ENCODE measurements at regions not wholly inside any gene's neighbourhood (a gene's known extent, or its start where the extent isn't known, plus 50 kb on each side); places are given as distances from the start of the nearest gene placed in this dataset.

- no peak overlapping the region for H3K27ac ChIP-seq (ENCODE audit: low read depth in 1 of 2, low read length in 2 of 2)
- H3K27me3 ChIP-seq (ENCODE audit: control insufficient read depth in 4 of 4, insufficient read depth in 4 of 4, low read length in 3 of 4) = no peaks in the 10 kb centered on the region
- H3K9me3 ChIP-seq (ENCODE audit: control insufficient read depth in 4 of 4, low read length in 3 of 4) = no peaks in the 10 kb centered on the region
- H3K9ac ChIP-seq (ENCODE audit: low read depth in 1 of 2, low read length in 2 of 2) = no peak overlapping the region
- no peak overlapping the region for H3K4me3 ChIP-seq (ENCODE audit: low read depth in 1 of 3, low read length in 3 of 3)
- H3K4me1 ChIP-seq (ENCODE audit: control insufficient read depth in 4 of 4, insufficient read depth in 4 of 4, low read length in 3 of 4) = no peaks in the 10 kb centered on the region
- no peak for DNase-seq (ENCODE audit: low spot score)
- TF ChIP-seq FOXA2 (IDR thresholded peaks at IDR 0.05) = no peak
- no peak for TF ChIP-seq FOXA1 (IDR thresholded peaks at IDR 0.05)
- no peak for TF ChIP-seq YY1 (IDR thresholded peaks at IDR 0.05)
- TF ChIP-seq CTCF (IDR thresholded peaks at IDR 0.05; ENCODE audit: low read depth, low read length, missing input control) = no peak
- TF ChIP-seq, protein P1, sequence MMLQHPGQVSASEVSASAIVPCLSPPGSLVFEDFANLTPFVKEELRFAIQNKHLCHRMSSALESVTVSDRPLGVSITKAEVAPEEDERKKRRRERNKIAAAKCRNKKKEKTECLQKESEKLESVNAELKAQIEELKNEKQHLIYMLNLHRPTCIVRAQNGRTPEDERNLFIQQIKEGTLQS (IDR thresholded peaks at IDR 0.05) = no peak
- no peak for TF ChIP-seq HNF4A (conservative IDR thresholded peaks at IDR 0.05)
- TF ChIP-seq RXRA (IDR thresholded peaks at IDR 0.05) = no peak
- TF ChIP-seq EGR1 (IDR thresholded peaks at IDR 0.05; ENCODE audit: low read depth in 2 of 2) = no peak
- TF ChIP-seq HNF4G (IDR thresholded peaks at IDR 0.05) = no peak
- no peak for TF ChIP-seq NR2F2 (IDR thresholded peaks at IDR 0.05)
- TF ChIP-seq JUND (IDR thresholded peaks at IDR 0.05) = no peak
- no peak for TF ChIP-seq SP1 (IDR thresholded peaks at IDR 0.05)
- no peak for TF ChIP-seq MAX (IDR thresholded peaks at IDR 0.05)
- TF ChIP-seq GABPA (IDR thresholded peaks at IDR 0.05 in 1 of 2, conservative IDR thresholded peaks at IDR 0.05 in 1 of 2) = no peak
- no peak for TF ChIP-seq RAD21 (IDR thresholded peaks at IDR 0.05)
- no peak for TF ChIP-seq REST (IDR thresholded peaks at IDR 0.05)
- TF ChIP-seq, protein P2, sequence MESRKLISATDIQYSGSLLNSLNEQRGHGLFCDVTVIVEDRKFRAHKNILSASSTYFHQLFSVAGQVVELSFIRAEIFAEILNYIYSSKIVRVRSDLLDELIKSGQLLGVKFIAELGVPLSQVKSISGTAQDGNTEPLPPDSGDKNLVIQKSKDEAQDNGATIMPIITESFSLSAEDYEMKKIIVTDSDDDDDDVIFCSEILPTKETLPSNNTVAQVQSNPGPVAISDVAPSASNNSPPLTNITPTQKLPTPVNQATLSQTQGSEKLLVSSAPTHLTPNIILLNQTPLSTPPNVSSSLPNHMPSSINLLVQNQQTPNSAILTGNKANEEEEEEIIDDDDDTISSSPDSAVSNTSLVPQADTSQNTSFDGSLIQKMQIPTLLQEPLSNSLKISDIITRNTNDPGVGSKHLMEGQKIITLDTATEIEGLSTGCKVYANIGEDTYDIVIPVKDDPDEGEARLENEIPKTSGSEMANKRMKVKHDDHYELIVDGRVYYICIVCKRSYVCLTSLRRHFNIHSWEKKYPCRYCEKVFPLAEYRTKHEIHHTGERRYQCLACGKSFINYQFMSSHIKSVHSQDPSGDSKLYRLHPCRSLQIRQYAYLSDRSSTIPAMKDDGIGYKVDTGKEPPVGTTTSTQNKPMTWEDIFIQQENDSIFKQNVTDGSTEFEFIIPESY (IDR thresholded peaks at IDR 0.05) = no peak
- TF ChIP-seq TAF1 (conservative IDR thresholded peaks at IDR 0.05) = no peak
- WGBS = 70% methylated on average over 2 of the region's 2 CpGs
- no peaks in the 10 kb centered on the region for H3K36me3 ChIP-seq (ENCODE audit: control insufficient read depth in 4 of 4, insufficient read depth in 3 of 4, low read depth in 1 of 4, low read length in 3 of 4)
Observed at GRCh38 chr5:58099257-58099656, 360.6 kb downstream of the PLK2 start.

Measured in liver (tissue), 8 donors.